ENCODE measurements at regions not wholly inside any gene's neighbourhood (a gene's known extent, or its start where the extent isn't known, plus 50 kb on each side); places are given as distances from the start of the nearest gene placed in this dataset.

- no peak for DNase-seq (ENCODE audit: low read depth)
These were observed 253.8 kb downstream of the TNS1 start for GRCh38 chr2:217749008-217749407.

DNA sequence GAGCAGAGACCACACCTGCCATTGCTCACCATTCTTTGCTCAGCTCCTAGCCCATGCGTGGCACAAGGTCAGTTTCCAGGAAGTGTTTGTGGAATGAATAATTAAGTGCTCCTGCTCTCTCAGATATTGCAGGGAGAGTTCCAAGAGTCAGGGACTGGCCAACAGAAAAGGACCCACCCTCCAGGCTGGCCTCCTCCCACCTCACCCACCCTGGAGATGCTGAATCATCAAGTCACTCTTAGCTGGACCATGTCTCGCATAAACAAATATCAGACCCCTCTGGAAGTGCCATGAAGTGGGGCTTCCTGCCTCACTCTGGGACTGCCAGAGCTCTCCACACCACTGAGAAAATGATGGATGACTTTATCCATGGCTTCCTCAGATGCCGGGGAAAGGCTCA lies 256.0 kb downstream of the TNS1 start:
- no peak for DNase-seq (ENCODE audit: low read depth)

GRCh38 chr2:217743966-217744761 lies 258.6 kb downstream of the TNS1 start:
- DNase-seq (ENCODE audit: low read depth), result no peak

DNA sequence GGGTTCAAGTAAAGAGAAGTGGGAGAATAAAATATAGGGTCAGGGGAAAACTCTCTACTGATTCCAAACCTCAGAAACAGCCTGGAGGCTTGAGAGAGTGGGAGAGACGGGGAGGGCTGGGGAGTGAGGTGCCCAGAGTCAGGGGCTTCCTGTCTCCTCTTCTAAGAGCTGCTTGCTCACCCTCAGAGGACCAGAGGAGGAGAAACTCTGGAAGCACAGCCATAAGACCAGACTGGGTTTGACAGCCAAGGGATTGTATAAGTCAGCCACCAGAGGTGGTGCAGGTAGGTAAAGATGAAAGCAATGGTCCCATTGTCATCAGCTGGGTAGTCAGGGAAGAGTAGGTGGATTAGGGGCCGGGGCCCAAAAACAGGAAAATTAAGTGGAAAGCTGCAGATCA lies 259.4 kb downstream of the TNS1 start:
- no peak for DNase-seq (ENCODE audit: low read depth)

- DNase-seq (ENCODE audit: low read depth), result no peak
These were observed 260.0 kb downstream of the TNS1 start for GRCh38 chr2:217742841-217743240.

GRCh38 chr2:217742276-217742675 lies 260.5 kb downstream of the TNS1 start:
- no peak for DNase-seq (ENCODE audit: low read depth)

DNA sequence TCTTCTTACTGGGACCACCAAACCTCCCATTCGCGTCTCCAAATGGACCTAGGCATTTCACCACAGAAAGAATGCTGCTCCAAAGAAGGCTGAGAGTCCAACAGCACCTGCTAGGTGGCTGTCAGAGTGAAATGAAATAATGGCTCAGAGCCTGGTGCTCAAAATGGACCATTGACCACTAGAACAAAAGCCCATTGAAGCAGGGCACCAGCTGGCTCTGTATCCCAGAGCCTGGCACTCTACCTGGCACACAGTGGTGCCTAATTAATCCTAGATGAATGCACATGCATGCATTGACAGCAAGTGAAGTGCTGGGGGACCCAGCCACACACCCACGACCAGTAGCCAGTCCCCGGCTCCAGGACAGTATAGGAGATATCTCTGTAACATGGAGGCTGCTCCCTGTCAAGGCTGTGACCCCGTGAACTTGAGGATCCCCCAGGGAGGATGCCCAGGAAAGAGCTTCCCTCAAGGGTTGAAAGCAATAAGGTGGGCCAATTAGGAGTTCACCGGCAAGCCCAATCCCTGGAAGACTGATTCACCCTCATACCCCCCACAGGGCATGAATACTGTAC lies 261.3 kb downstream of the TNS1 start:
- no peak for DNase-seq (ENCODE audit: low read depth)

- no peak for DNase-seq (ENCODE audit: low read depth)
These were observed 262.0 kb downstream of the TNS1 start for GRCh38 chr2:217740756-217741155.

DNA sequence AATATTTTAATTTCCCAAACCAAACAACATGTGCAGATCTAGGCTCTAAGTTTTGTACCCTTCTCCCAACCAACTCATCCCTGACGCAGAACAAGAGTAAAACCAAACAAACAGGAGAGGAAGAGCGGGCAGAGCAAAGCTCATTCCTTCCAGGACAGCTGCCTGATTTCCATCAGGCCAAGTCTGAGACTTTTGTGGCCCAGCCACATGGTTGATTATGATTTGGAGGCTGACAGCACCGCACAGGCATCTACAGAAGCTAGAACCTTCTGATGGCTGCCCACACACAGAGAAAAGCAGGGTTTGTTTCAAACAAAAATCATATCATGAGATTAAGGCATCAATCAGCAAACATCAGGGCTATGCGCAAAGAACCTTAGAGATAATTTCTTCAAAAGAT lies 262.6 kb downstream of the TNS1 start:
- DNase-seq (ENCODE audit: low read depth), result no peak

GRCh38 chr2:217739741-217740140 lies 263.1 kb downstream of the TNS1 start:
- no peak for DNase-seq (ENCODE audit: low read depth)

GRCh38 chr2:217738061-217738460 lies 264.7 kb downstream of the TNS1 start:
- no peak for DNase-seq (ENCODE audit: low read depth)

GRCh38 chr2:217736776-217737550 lies 265.8 kb downstream of the TNS1 start:
- DNase-seq (ENCODE audit: low read depth), result no peak

DNA sequence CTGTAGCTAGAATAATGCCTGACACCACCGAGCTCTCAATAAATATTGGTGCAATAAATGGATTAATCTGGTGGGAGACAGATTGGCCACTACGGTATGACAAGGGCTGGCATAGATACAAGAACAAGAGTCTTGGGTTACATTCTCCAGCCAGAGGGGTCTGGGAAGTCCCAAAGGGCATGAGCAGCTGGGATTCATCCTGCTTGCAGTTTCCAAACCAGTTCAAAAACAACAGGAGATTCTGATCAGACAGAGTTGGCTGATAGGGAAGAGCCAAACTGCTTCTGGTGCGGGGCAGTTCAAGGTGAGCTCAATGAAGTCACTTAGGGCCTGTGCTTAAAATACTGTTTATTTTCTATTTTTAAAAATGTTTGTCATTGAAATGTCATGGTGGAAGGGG lies 266.9 kb downstream of the TNS1 start:
- DNase-seq (ENCODE audit: low read depth), result no peak

- DNase-seq (ENCODE audit: low read depth), result no peak
These were observed 267.8 kb downstream of the TNS1 start for GRCh38 chr2:217735034-217735433.

DNA sequence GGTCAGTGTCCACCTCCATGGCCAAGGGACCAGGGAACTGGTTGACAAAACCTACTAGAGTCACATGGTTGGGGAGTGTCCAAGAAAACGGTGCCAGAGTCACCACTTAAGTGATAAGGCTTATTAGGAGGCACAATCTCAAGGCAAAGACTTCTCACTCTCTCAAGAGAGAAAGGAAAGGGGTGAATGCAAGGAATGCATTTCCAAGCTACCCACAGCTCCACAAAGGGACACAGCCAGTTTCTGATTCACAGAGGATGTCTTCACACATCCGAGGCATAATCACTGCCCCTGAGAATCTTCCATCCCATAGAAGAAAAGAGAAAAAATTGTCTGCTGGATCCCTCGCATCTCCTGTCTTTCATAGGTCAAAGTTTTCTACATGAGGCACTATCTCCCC lies 269.3 kb downstream of the TNS1 start:
- DNase-seq (ENCODE audit: low read depth), result no peak

GRCh38 chr2:217732992-217733391 lies 269.8 kb downstream of the TNS1 start:
- DNase-seq (ENCODE audit: low read depth), result no peak

DNA sequence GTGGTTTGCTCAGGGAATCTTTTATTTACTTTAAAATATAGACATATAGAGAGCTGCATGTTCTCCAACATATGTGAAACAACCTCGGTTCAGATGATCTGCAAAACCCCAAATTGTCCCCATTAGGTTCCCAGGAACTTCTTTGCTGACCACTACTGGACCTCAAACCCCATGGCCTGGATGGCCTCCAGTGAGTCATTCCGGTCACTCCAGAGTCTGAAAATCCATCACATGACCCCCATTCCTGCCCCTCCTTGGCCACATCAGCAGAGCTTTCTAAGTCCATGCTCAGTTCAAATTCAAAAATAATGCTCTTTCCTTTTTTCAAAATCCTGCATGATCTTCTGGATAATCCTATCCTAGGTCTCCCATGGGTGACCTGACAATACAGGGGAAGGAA lies 271.0 kb downstream of the TNS1 start:
- no peak for DNase-seq (ENCODE audit: low read depth)

GRCh38 chr2:217729421-217730053 lies 273.3 kb downstream of the TNS1 start:
- DNase-seq (ENCODE audit: low read depth), result no peak

DNA sequence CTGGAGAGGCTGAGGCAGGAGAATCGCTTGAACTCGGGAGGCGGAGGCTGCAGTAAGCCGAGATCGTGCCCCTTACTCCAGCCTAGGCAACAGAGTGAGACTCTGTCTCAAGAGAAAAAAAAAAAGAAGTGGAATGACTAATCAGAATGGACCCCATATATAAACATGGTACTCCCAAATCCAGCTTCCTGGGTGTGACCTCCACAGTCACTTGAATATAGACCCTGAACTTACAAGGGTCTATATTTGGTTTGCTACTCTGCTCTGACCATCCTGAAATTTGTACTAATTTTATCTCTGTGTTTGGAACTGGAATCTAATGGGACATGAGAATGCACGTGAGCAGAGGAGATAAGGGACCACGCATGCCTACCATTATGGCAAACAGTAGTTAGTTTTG lies 275.0 kb downstream of the TNS1 start:
- no peak for DNase-seq (ENCODE audit: low read depth)

DNA sequence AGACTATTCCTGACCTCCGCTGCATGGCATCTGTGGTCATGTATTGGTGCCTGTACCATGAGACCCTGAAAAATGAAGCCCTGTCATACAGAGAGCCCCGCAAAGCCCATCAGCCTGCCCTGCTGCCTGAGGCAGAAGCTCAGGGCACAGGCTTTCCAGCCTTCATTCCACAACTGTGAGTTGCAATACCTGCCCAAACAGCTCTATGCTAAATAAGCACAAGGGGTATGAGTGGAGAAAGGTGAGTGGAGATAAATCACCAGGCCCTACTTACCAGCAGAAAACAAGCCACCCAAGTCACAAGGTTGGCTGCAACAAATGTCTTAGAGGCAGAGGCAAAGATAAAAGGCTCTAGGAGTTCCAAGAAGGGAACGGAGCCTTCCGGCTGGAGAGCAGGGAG lies 277.4 kb downstream of the TNS1 start:
- DNase-seq (ENCODE audit: low read depth), result no peak

GRCh38 chr2:217724471-217724870 lies 278.3 kb downstream of the TNS1 start:
- no peak for DNase-seq (ENCODE audit: low read depth)

DNA sequence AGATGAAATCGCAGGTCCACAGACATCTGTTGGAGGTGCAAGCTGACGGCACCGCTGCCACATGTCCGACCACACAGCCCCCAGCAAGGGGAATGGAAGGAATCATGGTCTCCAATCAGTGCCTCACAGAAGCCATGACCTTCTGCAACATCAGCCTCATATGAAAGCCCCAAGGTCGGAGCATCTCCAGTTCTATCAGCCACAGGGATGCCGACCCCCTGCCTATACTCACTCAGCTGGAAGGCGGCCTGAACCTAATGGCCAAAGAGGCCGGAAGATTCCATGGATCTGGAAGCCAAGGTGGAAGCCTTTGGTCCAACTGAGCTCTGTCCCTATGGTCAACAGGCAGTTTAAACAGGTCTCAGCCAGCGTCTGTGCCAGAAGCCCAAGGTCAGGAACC lies 278.8 kb downstream of the TNS1 start:
- DNase-seq (ENCODE audit: low read depth), result no peak

Data from stimulated activated CD4-positive, alpha-beta T cell treated with anti-CD3 and anti-CD28 coated beads, Interleukin-2, amount 100 ng/mL, for 4 hours (primary cell).